NCI-H748 (cell line): ENCODE measurements at regions not wholly inside any gene's neighbourhood (a gene's known extent, or its start where the extent isn't known, plus 50 kb on each side); places are given as distances from the start of the nearest gene placed in this dataset.
"Not testable (repeated sequence)": the region's sequence is repeated elsewhere in the genome, so short reads cannot be mapped to it uniquely, and the experiment has no call there.

Source experiments
- DNase-seq: peaks from one replicate; lab custom pipeline; 2025; ENCODE audit not compliant: unreplicated experiment; lab: John Stamatoyannopoulos, UW

- DNase-seq: no peak
These were observed 746.9 kb downstream of the SLC4A3 start for GRCh38 chr2:220374282-220374681.

- DNase-seq: no peak
These were observed 750.2 kb downstream of the SLC4A3 start for GRCh38 chr2:220377482-220378155.

GRCh38 chr2:220387758-220388157, 760.3 kb downstream of the SLC4A3 start:
- not testable (repeated sequence) for DNase-seq

GRCh38 chr2:220393711-220394110, 766.3 kb downstream of the SLC4A3 start:
- DNase-seq: peak; percentile 76

- peak; percentile 64 for DNase-seq
These were observed 767.0 kb downstream of the SLC4A3 start for GRCh38 chr2:220394433-220394832.

GRCh38 chr2:220396287-220396686, 768.9 kb downstream of the SLC4A3 start:
- DNase-seq: no peak

GRCh38 chr2:220410296-220410695, 782.9 kb downstream of the SLC4A3 start:
- DNase-seq: no peak

GRCh38 chr2:220417503-220417902, 790.1 kb downstream of the SLC4A3 start:
- no peak for DNase-seq

GRCh38 chr2:220419647-220420046, 792.2 kb downstream of the SLC4A3 start:
- DNase-seq: no peak

GRCh38 chr2:220420820-220421219, 793.4 kb downstream of the SLC4A3 start:
- no peak for DNase-seq

GRCh38 chr2:220422676-220423075, 795.2 kb downstream of the SLC4A3 start:
- no peak for DNase-seq

- no peak for DNase-seq
These were observed 797.1 kb downstream of the SLC4A3 start for GRCh38 chr2:220424561-220424960.

- no peak for DNase-seq
These were observed 805.2 kb downstream of the SLC4A3 start for GRCh38 chr2:220432645-220433044.

- no peak for DNase-seq
These were observed 805.7 kb downstream of the SLC4A3 start for GRCh38 chr2:220433131-220433530.

GRCh38 chr2:220434385-220434784, 807.0 kb downstream of the SLC4A3 start:
- no peak for DNase-seq

- no peak for DNase-seq
These were observed 810.5 kb downstream of the SLC4A3 start for GRCh38 chr2:220437938-220438337.

GRCh38 chr2:220440731-220441130, 813.3 kb downstream of the SLC4A3 start:
- no peak for DNase-seq

- no peak for DNase-seq
These were observed 814.0 kb downstream of the SLC4A3 start for GRCh38 chr2:220441404-220441803.

GRCh38 chr2:220442012-220442411, 814.6 kb downstream of the SLC4A3 start:
- DNase-seq: no peak

- no peak for DNase-seq
These were observed 818.1 kb downstream of the SLC4A3 start for GRCh38 chr2:220445429-220446105.

- peak; percentile 5 for DNase-seq
These were observed 818.8 kb downstream of the SLC4A3 start for GRCh38 chr2:220446106-220446712.

GRCh38 chr2:220450846-220451245, 823.4 kb downstream of the SLC4A3 start:
- no peak for DNase-seq
